ENCODE measurements at regions not wholly inside any gene's neighbourhood (a gene's known extent, or its start where the extent isn't known, plus 50 kb on each side); places are given as distances from the start of the nearest gene placed in this dataset.

- no peak for TF ChIP-seq POLR2A (IDR thresholded peaks at IDR 0.05; ENCODE audit: low read length)
- TF ChIP-seq GATA1 (IDR thresholded peaks at IDR 0.05; ENCODE audit: low read depth, low read length) = no peak
These were observed 1688.0 kb downstream of the STIM2 start for GRCh38 chr4:28548594-28548993.
